ENCODE measurements at regions not wholly inside any gene's neighbourhood (a gene's known extent, or its start where the extent isn't known, plus 50 kb on each side); places are given as distances from the start of the nearest gene placed in this dataset.
"Not testable (repeated sequence)": the region's sequence is repeated elsewhere in the genome, so short reads cannot be mapped to it uniquely, and the experiment has no call there.

- H3K4me1 ChIP-seq (ENCODE audit: insufficient read depth, low read length), result no peaks in the 10 kb centered on the region
- peaks cover under 1% of the 10 kb centered on the region for H3K27me3 ChIP-seq (ENCODE audit: insufficient read depth, low read length)
- no peak overlapping the region for H2AFZ ChIP-seq (ENCODE audit: low read length)
- no peak for TF ChIP-seq CTCF (IDR thresholded peaks at IDR 0.05; ENCODE audit: extremely low read depth, low read depth, low read length)
- H3K4me2 ChIP-seq (ENCODE audit: insufficient read depth, low read length), result no peak overlapping the region
- no peak overlapping the region for H3K27ac ChIP-seq (ENCODE audit: low read depth, low read length)
- DNase-seq (ENCODE audit: insufficient read length, low spot score, missing footprints), result no peak
- H3K79me2 ChIP-seq (ENCODE audit: insufficient read depth, low read length), result no peaks in the 10 kb centered on the region
- no peak overlapping the region for H3K4me3 ChIP-seq (ENCODE audit: insufficient read depth, low read length)
- no peaks in the 10 kb centered on the region for H3K36me3 ChIP-seq (ENCODE audit: insufficient read depth, low read length)
- no peaks in the 10 kb centered on the region for H3K9me3 ChIP-seq (ENCODE audit: low read depth, low read length)
- H4K20me1 ChIP-seq (ENCODE audit: insufficient read depth, low read length), result no peaks in the 10 kb centered on the region
Observed at GRCh38 chrX:115719171-115719570, 158.2 kb downstream of the PLS3 start.

DNA sequence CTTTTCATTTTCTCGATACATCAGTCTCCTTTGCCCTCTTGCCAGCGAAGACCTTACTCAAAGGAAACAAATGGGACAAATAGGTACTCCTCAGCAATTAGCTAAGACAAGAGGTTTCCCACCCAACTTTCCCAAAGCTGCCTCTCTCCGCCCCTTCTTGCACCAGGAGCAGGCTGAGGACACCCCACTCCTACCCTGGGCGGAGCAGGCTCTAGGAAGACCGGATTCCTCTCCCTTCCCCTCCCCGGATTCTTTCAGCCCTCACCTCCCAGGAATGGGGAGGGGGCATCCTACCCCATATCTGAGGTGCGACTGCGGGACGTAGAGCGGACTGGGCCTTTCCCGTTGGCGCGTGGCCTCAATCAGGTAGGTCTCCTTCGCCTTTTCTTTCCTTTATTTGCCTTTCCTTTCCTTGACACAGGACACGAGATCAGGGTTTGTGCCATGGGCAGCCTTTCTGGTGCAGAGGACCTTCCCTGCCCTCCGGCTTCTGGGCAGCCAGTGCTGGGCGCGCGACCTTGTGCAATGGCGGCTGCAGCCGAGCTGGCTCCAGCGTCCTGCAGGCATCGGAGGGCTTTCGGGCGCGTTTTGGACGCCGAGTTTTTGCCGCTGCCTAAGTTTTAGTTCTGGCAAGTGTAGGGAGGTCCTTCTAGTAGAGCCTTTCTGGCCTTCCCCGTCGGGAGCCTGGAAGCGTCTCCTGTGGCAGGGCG, 161.9 kb downstream of the PLS3 start:
- not testable (repeated sequence) for H4K20me1 ChIP-seq (ENCODE audit: insufficient read depth, low read length); H3K27ac ChIP-seq (ENCODE audit: low read depth, low read length); H3K4me2 ChIP-seq (ENCODE audit: insufficient read depth, low read length); H3K36me3 ChIP-seq (ENCODE audit: insufficient read depth, low read length); H3K9me3 ChIP-seq (ENCODE audit: low read depth, low read length); H3K4me3 ChIP-seq (ENCODE audit: insufficient read depth, low read length); H3K4me1 ChIP-seq (ENCODE audit: insufficient read depth, low read length); H3K79me2 ChIP-seq (ENCODE audit: insufficient read depth, low read length); H3K27me3 ChIP-seq (ENCODE audit: insufficient read depth, low read length); DNase-seq (ENCODE audit: insufficient read length, low spot score, missing footprints); H2AFZ ChIP-seq (ENCODE audit: low read length)

DNA sequence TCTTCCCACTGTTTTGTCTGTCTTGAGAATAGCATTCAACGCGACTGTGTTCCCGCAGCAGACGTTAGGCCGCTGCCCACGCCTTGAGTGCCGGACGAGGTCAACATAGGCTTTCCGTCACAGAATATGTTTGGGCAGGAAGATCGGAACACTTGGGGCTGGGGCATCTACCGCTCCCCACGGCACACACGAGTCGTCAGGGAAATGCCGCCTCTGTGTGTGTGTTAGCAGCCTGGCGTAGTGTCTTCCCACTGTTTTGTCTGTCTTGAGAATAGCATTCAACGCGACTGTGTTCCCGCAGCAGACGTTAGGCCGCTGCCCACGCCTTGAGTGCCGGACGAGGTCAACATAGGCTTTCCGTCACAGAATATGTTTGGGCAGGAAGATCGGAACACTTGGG, 164.4 kb downstream of the PLS3 start:
- H3K4me3 ChIP-seq (ENCODE audit: insufficient read depth, low read length); H3K4me2 ChIP-seq (ENCODE audit: insufficient read depth, low read length); H3K4me1 ChIP-seq (ENCODE audit: insufficient read depth, low read length); H3K27me3 ChIP-seq (ENCODE audit: insufficient read depth, low read length); H2AFZ ChIP-seq (ENCODE audit: low read length); H4K20me1 ChIP-seq (ENCODE audit: insufficient read depth, low read length); H3K9me3 ChIP-seq (ENCODE audit: low read depth, low read length); H3K36me3 ChIP-seq (ENCODE audit: insufficient read depth, low read length); H3K79me2 ChIP-seq (ENCODE audit: insufficient read depth, low read length); DNase-seq (ENCODE audit: insufficient read length, low spot score, missing footprints); H3K27ac ChIP-seq (ENCODE audit: low read depth, low read length): not testable (repeated sequence)

GRCh38 chrX:115727792-115728732, 167.1 kb downstream of the PLS3 start:
- not testable (repeated sequence) for H3K4me1 ChIP-seq (ENCODE audit: insufficient read depth, low read length); H3K4me3 ChIP-seq (ENCODE audit: insufficient read depth, low read length); H2AFZ ChIP-seq (ENCODE audit: low read length); H3K9me3 ChIP-seq (ENCODE audit: low read depth, low read length); DNase-seq (ENCODE audit: insufficient read length, low spot score, missing footprints); H3K36me3 ChIP-seq (ENCODE audit: insufficient read depth, low read length); H3K79me2 ChIP-seq (ENCODE audit: insufficient read depth, low read length); H3K27ac ChIP-seq (ENCODE audit: low read depth, low read length); H4K20me1 ChIP-seq (ENCODE audit: insufficient read depth, low read length); H3K27me3 ChIP-seq (ENCODE audit: insufficient read depth, low read length); H3K4me2 ChIP-seq (ENCODE audit: insufficient read depth, low read length)

GRCh38 chrX:115732530-115732929, 171.6 kb downstream of the PLS3 start:
- H2AFZ ChIP-seq (ENCODE audit: low read length); H4K20me1 ChIP-seq (ENCODE audit: insufficient read depth, low read length); H3K4me2 ChIP-seq (ENCODE audit: insufficient read depth, low read length); H3K79me2 ChIP-seq (ENCODE audit: insufficient read depth, low read length); H3K27me3 ChIP-seq (ENCODE audit: insufficient read depth, low read length); H3K4me3 ChIP-seq (ENCODE audit: insufficient read depth, low read length); H3K9me3 ChIP-seq (ENCODE audit: low read depth, low read length); H3K4me1 ChIP-seq (ENCODE audit: insufficient read depth, low read length); H3K36me3 ChIP-seq (ENCODE audit: insufficient read depth, low read length); DNase-seq (ENCODE audit: insufficient read length, low spot score, missing footprints); H3K27ac ChIP-seq (ENCODE audit: low read depth, low read length): not testable (repeated sequence)

- not testable (repeated sequence) for H3K4me3 ChIP-seq (ENCODE audit: insufficient read depth, low read length); H2AFZ ChIP-seq (ENCODE audit: low read length); H3K27ac ChIP-seq (ENCODE audit: low read depth, low read length); H3K4me2 ChIP-seq (ENCODE audit: insufficient read depth, low read length); H3K4me1 ChIP-seq (ENCODE audit: insufficient read depth, low read length); H3K79me2 ChIP-seq (ENCODE audit: insufficient read depth, low read length); H3K9me3 ChIP-seq (ENCODE audit: low read depth, low read length); H3K27me3 ChIP-seq (ENCODE audit: insufficient read depth, low read length); H3K36me3 ChIP-seq (ENCODE audit: insufficient read depth, low read length); H4K20me1 ChIP-seq (ENCODE audit: insufficient read depth, low read length); DNase-seq (ENCODE audit: insufficient read length, low spot score, missing footprints)
Observed at GRCh38 chrX:115735269-115735668, 174.3 kb downstream of the PLS3 start.

Data from osteoblast (primary cell).